C4-2B (cell line): ENCODE measurements at regions not wholly inside any gene's neighbourhood (a gene's known extent, or its start where the extent isn't known, plus 50 kb on each side); places are given as distances from the start of the nearest gene placed in this dataset.

Source experiments
- CTCF ChIP-seq: fragments of 450-650 bp; conservative IDR thresholded peaks from 2 replicates; pipeline ENCODE4 v1.5.1; 2017; ENCODE audit warnings: mild to moderate bottlenecking
- ZFX ChIP-seq: fragments of 450-650 bp; IDR thresholded peaks from 2 replicates; pipeline ENCODE4 v1.6.1; 2017

GRCh38 chr5:158139161-158139560, 280.2 kb upstream of the CLINT1 start:
- TF ChIP-seq CTCF (no peak), ZFX (no peak)
